ENCODE measurements at regions not wholly inside any gene's neighbourhood (a gene's known extent, or its start where the extent isn't known, plus 50 kb on each side); places are given as distances from the start of the nearest gene placed in this dataset.

GRCh38 chr12:24424889-24425600 lies 475.6 kb upstream of the SOX5 start (continued):
- TF ChIP-seq ELK1 (IDR thresholded peaks at IDR 0.05; ENCODE audit: borderline replicate concordance, low read depth, low read length) = no peak

GRCh38 chr12:24424376-24424775 lies 474.9 kb upstream of the SOX5 start:
- no peak overlapping the region for H2AFZ ChIP-seq (replicated peaks; ENCODE audit: low read length, poor library complexity)
- no peak overlapping the region for H2AK5ac ChIP-seq (ENCODE audit: low read depth, low read length)
- H3K23ac ChIP-seq (ENCODE audit: low read depth, low read length) = no peak overlapping the region
- no peaks in the 10 kb centered on the region for H3K27me3 ChIP-seq (ENCODE audit: control insufficient read depth, insufficient read depth, low read length)
- H3K9me3 ChIP-seq (ENCODE audit: control insufficient read depth, insufficient read depth, low read length) = no peaks in the 10 kb centered on the region
- H3K27ac ChIP-seq (ENCODE audit: insufficient read depth, low read length) = no peak overlapping the region
- H3K9me1 ChIP-seq (ENCODE audit: insufficient read depth, low read length) = peaks cover 3% of the 10 kb centered on the region
- H3K4me1 ChIP-seq (ENCODE audit: control insufficient read depth, insufficient read depth, low read length) = peaks cover 8% of the 10 kb centered on the region
- H2BK20ac ChIP-seq (ENCODE audit: low read depth, low read length) = no peak overlapping the region
- no peak overlapping the region for H4K5ac ChIP-seq (ENCODE audit: low read depth, low read length)
- no peak overlapping the region for H3K4ac ChIP-seq (ENCODE audit: low read depth, low read length)
- no peak overlapping the region for H3K9ac ChIP-seq (ENCODE audit: low read depth, low read length)
- in situ Hi-C loops (cut with MboI; ENCODE audit: low sequenced_read_pairs) (no loop called here), dilution Hi-C loops (cut with HindIII; ENCODE audit: low sequenced_read_pairs, unreplicated experiment) (no loop called here), intact Hi-C loops (cut with micrococcal nuclease) (no loop called here)
- no peaks in the 10 kb centered on the region for H3K36me3 ChIP-seq (ENCODE audit: control insufficient read depth, insufficient read depth, low read length)
- H2BK120ac ChIP-seq (ENCODE audit: low read depth, low read length) = no peak overlapping the region
- H2AK9ac ChIP-seq (replicated peaks; ENCODE audit: low read depth, low read length, poor library complexity) = no peak overlapping the region
- peaks cover 15 to 17% of the 10 kb centered on the region in 2 experiments for H3K79me1 ChIP-seq (ENCODE audit: low read depth in 1 of 2, low read length in 2 of 2)
- CTCF ChIA-PET = no interaction called here
- no CpG with 5 or more reads among the region's 2 CpGs for WGBS, 2 experiments (ENCODE audit: extremely low coverage in 2 of 2, insufficient read length in 1 of 2)
- no TSS peak for BruUV-seq (replicated peaks)
- no peak overlapping the region for H3K4me3 ChIP-seq (ENCODE audit: insufficient read depth, low read depth, low read length)
- peaks cover 3% of the 10 kb centered on the region; the same call in 1 of the 2 replicates for H4K20me1 ChIP-seq (ENCODE audit: insufficient read depth, low read length)
- ATAC-seq (ENCODE audit: low read depth) = no peak
- no peak overlapping the region for H2BK15ac ChIP-seq (ENCODE audit: low read depth, low read length)
- H4K91ac ChIP-seq (ENCODE audit: insufficient read depth, low read depth, low read length) = no peak overlapping the region
- POLR2A ChIA-PET (ENCODE audit: unreplicated experiment) = no interaction called here
- no peak overlapping the region for H4K8ac ChIP-seq (ENCODE audit: low read depth in 2 of 2, low read length in 2 of 2)
- no peak for DNase-seq
- no peak overlapping the region for H3K56ac ChIP-seq (ENCODE audit: extremely low read depth, insufficient read depth, low read length)
- H3K14ac ChIP-seq (replicated peaks; ENCODE audit: low read depth, low read length) = no peak overlapping the region
- H3K18ac ChIP-seq (ENCODE audit: low read depth, low read length) = no peak overlapping the region
- H2BK5ac ChIP-seq (ENCODE audit: low read depth, low read length, poor library complexity, severe bottlenecking) = no peak overlapping the region
- H3K4me2 ChIP-seq (ENCODE audit: low read depth, low read length) = no peak overlapping the region
- TF ChIP-seq CHD1 (IDR thresholded peaks at IDR 0.05; ENCODE audit: low read depth, low read length) (no peak), USF2 (IDR thresholded peaks at IDR 0.05; ENCODE audit: low read depth, low read length) (no peak), POLR2A (IDR thresholded peaks at IDR 0.05; ENCODE audit: low read depth, low read length) (no peak), FOS (IDR thresholded peaks at IDR 0.05; ENCODE audit: low read depth, low read length) (no peak), RFX5 (IDR thresholded peaks at IDR 0.05; ENCODE audit: low read depth, low read length) (no peak), RAD21 (IDR thresholded peaks at IDR 0.05; ENCODE audit: low read length) (no peak), MAFK (IDR thresholded peaks at IDR 0.05; ENCODE audit: low read depth, low read length) (no peak), NFE2L2 (IDR thresholded peaks at IDR 0.05; ENCODE audit: low read depth, low read length) (no peak), SMC3 (IDR thresholded peaks at IDR 0.05; ENCODE audit: low read depth, low read length) (no peak), RCOR1 (IDR thresholded peaks at IDR 0.05; ENCODE audit: insufficient replicate concordance, low read length) (no peak), CTCF (conservative IDR thresholded peaks at IDR 0.05; ENCODE audit: low read depth, low read length) (no peak), ELK1 (IDR thresholded peaks at IDR 0.05; ENCODE audit: borderline replicate concordance, low read depth, low read length) (no peak)

All from IMR-90 (cell line).